ENCODE measurements at regions not wholly inside any gene's neighbourhood (a gene's known extent, or its start where the extent isn't known, plus 50 kb on each side); places are given as distances from the start of the nearest gene placed in this dataset.
"Not testable (repeated sequence)": the region's sequence is repeated elsewhere in the genome, so short reads cannot be mapped to it uniquely, and the experiment has no call there.

- DNase-seq (ENCODE audit: low read depth): not testable (repeated sequence)
Observed at GRCh38 chr20:30387823-30388222, 869.6 kb upstream of the DEFB115 start.

- DNase-seq (ENCODE audit: low read depth): not testable (repeated sequence)
Observed at GRCh38 chr20:30393523-30393922, 863.9 kb upstream of the DEFB115 start.

GRCh38 chr20:30397111-30397510 is 860.4 kb upstream of the DEFB115 start:
- DNase-seq (ENCODE audit: low read depth): not testable (repeated sequence)

GRCh38 chr20:30405061-30405460 is 852.4 kb upstream of the DEFB115 start:
- DNase-seq (ENCODE audit: low read depth): not testable (repeated sequence)

GRCh38 chr20:30405585-30405984 is 851.9 kb upstream of the DEFB115 start:
- DNase-seq (ENCODE audit: low read depth): not testable (repeated sequence)

- not testable (repeated sequence) for DNase-seq (ENCODE audit: low read depth)
Observed at GRCh38 chr20:30406370-30406769, 851.1 kb upstream of the DEFB115 start.

- DNase-seq (ENCODE audit: low read depth): no peak
Observed at GRCh38 chr20:30412972-30413371, 844.5 kb upstream of the DEFB115 start.

GRCh38 chr20:30417387-30417786 is 840.1 kb upstream of the DEFB115 start:
- not testable (repeated sequence) for DNase-seq (ENCODE audit: low read depth)

GRCh38 chr20:30418378-30418777 is 839.1 kb upstream of the DEFB115 start:
- not testable (repeated sequence) for DNase-seq (ENCODE audit: low read depth)

- no peak for DNase-seq (ENCODE audit: low read depth)
Observed at GRCh38 chr20:30419466-30419865, 838.0 kb upstream of the DEFB115 start.

- not testable (repeated sequence) for DNase-seq (ENCODE audit: low read depth)
Observed at GRCh38 chr20:30419871-30420420, 837.5 kb upstream of the DEFB115 start.
